ENCODE measurements at regions not wholly inside any gene's neighbourhood (a gene's known extent, or its start where the extent isn't known, plus 50 kb on each side); places are given as distances from the start of the nearest gene placed in this dataset.

DNA sequence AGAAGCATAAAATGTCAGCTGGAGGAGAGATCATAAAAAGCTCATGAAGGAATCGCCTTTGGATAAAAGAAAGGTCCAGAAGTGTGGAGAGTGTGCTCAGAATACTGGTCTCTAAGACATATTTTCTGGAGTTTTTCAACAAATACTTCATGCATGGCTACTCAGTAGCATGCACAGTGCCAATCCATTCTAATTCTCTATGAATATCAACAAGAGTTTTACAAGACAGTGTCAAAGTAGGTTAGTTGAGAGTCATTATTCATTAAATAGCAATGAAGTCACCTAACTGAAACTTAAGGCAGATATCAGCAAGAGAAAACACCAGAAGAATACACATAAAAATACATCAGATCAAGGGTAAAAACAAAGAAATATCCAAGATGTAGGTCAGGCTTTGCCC, 1243.2 kb upstream of the SLC10A2 start:
- H3K4me1 ChIP-seq (ENCODE audit: insufficient read depth, insufficient read length): no peaks in the 10 kb centered on the region

DNA sequence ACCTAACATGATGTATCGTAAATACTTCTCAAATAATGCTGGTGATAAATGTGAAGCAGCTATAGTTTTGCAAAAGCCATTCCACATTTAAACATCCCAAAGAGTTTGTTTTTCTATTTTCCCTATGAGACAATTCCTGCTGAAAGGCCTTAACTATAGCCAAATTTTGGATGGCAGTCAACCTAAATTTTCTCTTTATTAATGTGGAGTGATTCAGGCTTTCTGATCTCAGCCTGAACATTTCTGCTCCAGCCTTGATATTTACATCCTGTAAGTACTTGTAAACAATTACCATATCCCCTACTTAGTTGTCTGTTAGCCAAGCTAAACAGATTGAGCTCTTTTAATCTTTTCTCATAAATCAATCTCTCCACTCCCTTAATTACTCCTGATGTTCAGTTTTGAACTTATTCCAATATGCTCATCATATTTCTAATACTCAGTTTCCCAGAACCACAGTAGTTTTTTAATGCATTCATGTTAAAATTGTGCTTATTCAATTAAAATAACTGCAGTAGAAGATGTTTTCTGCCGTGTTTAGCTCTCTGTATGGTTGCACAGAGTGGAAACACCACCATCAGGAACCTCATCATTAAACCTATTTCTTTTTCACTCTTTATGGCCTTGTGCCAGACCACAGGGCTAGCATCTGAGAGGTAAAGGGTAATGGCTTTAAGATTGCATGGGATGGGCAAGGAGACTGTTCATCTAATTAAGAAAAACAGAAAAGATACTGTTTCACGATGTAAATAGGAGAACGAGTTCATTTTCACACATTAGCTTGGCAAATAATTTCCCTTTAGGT, 1235.2 kb upstream of the SLC10A2 start:
- no peak for TF ChIP-seq SUZ12 (IDR thresholded peaks at IDR 0.05; ENCODE audit: extremely low read depth, insufficient read depth, insufficient read length)
- no peak for TF ChIP-seq YY1 (IDR thresholded peaks at IDR 0.05; ENCODE audit: insufficient read depth, insufficient read length)
- TF ChIP-seq ZNF274 (IDR thresholded peaks at IDR 0.05; ENCODE audit: low read depth, low read length): no peak
- no peak for DNase-seq (ENCODE audit: low read depth, low spot score)
- Histone ChIP-seq H3K4me1 (ENCODE audit: insufficient read depth, insufficient read length) (no peaks in the 10 kb centered on the region), H3K9ac (ENCODE audit: insufficient read length, low read depth) (no peak overlapping the region), H3K36me3 (ENCODE audit: insufficient read depth, insufficient read length, low read length) (no peaks in the 10 kb centered on the region), H3K27me3 (ENCODE audit: insufficient read depth, insufficient read length) (no peaks in the 10 kb centered on the region), H3K4me3 (ENCODE audit: insufficient read length, low read depth) (no peak overlapping the region), H3K9me3 (ENCODE audit: insufficient read depth, low read length) (no peaks in the 10 kb centered on the region)

More for the DNA sequence above, 1243.2 kb upstream of the SLC10A2 start:
- H3K9me3 ChIP-seq (ENCODE audit: insufficient read depth, low read length): no peaks in the 10 kb centered on the region
- no peak for DNase-seq (ENCODE audit: low read depth, low spot score)
- H3K9ac ChIP-seq (ENCODE audit: insufficient read length, low read depth): no peak overlapping the region
- no peaks in the 10 kb centered on the region for H3K27me3 ChIP-seq (ENCODE audit: insufficient read depth, insufficient read length)
- H3K4me3 ChIP-seq (ENCODE audit: insufficient read length, low read depth): no peak overlapping the region
- TF ChIP-seq YY1 (IDR thresholded peaks at IDR 0.05; ENCODE audit: insufficient read depth, insufficient read length) (no peak), SUZ12 (IDR thresholded peaks at IDR 0.05; ENCODE audit: extremely low read depth, insufficient read depth, insufficient read length) (no peak), ZNF274 (IDR thresholded peaks at IDR 0.05; ENCODE audit: low read depth, low read length) (no peak)
- no peaks in the 10 kb centered on the region for H3K36me3 ChIP-seq (ENCODE audit: insufficient read depth, insufficient read length, low read length)

DNA sequence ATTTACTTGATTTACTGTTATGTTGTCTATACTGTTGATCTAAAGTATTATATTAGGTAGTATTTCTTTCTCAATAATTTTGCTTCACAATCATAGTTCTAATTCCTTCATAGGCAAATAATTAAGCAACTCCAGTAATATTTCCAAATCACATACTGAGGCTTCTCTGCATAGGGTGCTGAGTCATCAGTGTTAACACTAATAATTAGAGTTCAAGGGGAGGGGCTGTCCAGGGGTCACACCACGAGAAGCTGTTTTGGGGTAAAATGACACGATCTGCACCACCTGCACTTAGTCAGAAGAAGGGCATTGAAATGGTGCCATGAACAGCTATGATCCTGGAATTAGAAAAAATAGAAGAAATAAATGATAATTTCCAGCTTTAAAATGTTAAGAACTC, 1230.9 kb upstream of the SLC10A2 start:
- H3K36me3 ChIP-seq (ENCODE audit: insufficient read depth, insufficient read length, low read length): no peaks in the 10 kb centered on the region
- no peaks in the 10 kb centered on the region for H3K27me3 ChIP-seq (ENCODE audit: insufficient read depth, insufficient read length)
- H3K4me1 ChIP-seq (ENCODE audit: insufficient read depth, insufficient read length): no peaks in the 10 kb centered on the region
- TF ChIP-seq ZNF274 (IDR thresholded peaks at IDR 0.05; ENCODE audit: low read depth, low read length) (no peak), YY1 (IDR thresholded peaks at IDR 0.05; ENCODE audit: insufficient read depth, insufficient read length) (no peak), SUZ12 (IDR thresholded peaks at IDR 0.05; ENCODE audit: extremely low read depth, insufficient read depth, insufficient read length) (no peak)
- H3K4me3 ChIP-seq (ENCODE audit: insufficient read length, low read depth): no peak overlapping the region
- no peaks in the 10 kb centered on the region for H3K9me3 ChIP-seq (ENCODE audit: insufficient read depth, low read length)
- DNase-seq (ENCODE audit: low read depth, low spot score): no peak
- no peak overlapping the region for H3K9ac ChIP-seq (ENCODE audit: insufficient read length, low read depth)

DNA sequence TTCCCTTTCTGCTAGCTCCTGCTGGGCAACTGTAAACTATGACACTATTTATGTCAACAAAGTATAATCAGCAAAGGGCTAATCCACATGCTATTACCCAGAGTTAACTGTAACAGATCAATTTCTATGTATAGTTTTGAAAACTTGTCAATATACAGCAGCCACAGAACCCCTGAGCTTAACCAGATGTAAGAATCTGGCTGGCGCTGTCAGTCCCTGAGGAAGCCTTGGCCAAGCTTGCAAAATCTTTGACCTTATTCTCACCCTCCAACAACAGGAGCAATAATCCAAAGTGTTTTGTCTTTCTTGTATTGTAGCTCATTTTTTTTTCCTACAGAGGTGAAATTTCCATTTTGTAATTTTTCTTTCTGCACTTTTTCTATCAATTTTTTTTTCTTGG, 1230.1 kb upstream of the SLC10A2 start:
- no peaks in the 10 kb centered on the region for H3K27me3 ChIP-seq (ENCODE audit: insufficient read depth, insufficient read length)
- H3K9ac ChIP-seq (ENCODE audit: insufficient read length, low read depth): no peak overlapping the region
- no peaks in the 10 kb centered on the region for H3K36me3 ChIP-seq (ENCODE audit: insufficient read depth, insufficient read length, low read length)
- no peak for DNase-seq (ENCODE audit: low read depth, low spot score)
- H3K9me3 ChIP-seq (ENCODE audit: insufficient read depth, low read length): no peaks in the 10 kb centered on the region
- TF ChIP-seq ZNF274 (IDR thresholded peaks at IDR 0.05; ENCODE audit: low read depth, low read length): no peak
- no peak for TF ChIP-seq SUZ12 (IDR thresholded peaks at IDR 0.05; ENCODE audit: extremely low read depth, insufficient read depth, insufficient read length)
- H3K4me3 ChIP-seq (ENCODE audit: insufficient read length, low read depth): no peak overlapping the region
- no peaks in the 10 kb centered on the region for H3K4me1 ChIP-seq (ENCODE audit: insufficient read depth, insufficient read length)

DNA sequence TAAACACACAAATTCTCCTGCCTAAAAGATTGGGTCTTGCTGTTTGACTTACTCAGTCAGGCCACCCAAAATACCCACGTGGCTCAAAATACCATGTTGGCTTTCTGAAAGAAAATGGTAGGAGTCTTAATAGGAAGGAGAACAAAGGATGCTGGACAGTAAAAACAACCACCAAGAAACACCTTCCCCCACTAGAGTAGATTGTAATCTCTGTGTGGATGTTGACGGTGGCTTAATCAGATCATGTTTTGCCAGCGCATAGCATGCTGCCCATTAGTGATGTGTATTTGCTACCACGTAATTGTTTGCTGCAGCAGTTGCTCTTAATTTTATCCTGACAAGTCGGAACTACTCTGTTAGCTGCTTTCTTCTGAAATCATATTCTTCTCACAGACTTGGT, 1229.3 kb upstream of the SLC10A2 start:
- DNase-seq (ENCODE audit: low read depth, low spot score): no peak
- H3K27me3 ChIP-seq (ENCODE audit: insufficient read depth, insufficient read length): no peaks in the 10 kb centered on the region
- no peaks in the 10 kb centered on the region for H3K4me1 ChIP-seq (ENCODE audit: insufficient read depth, insufficient read length)
- no peak for TF ChIP-seq YY1 (IDR thresholded peaks at IDR 0.05; ENCODE audit: insufficient read depth, insufficient read length)
- TF ChIP-seq SUZ12 (IDR thresholded peaks at IDR 0.05; ENCODE audit: extremely low read depth, insufficient read depth, insufficient read length): no peak
- no peak for TF ChIP-seq ZNF274 (IDR thresholded peaks at IDR 0.05; ENCODE audit: low read depth, low read length)
- H3K4me3 ChIP-seq (ENCODE audit: insufficient read length, low read depth): no peak overlapping the region
- H3K9ac ChIP-seq (ENCODE audit: insufficient read length, low read depth): no peak overlapping the region
- H3K36me3 ChIP-seq (ENCODE audit: insufficient read depth, insufficient read length, low read length): no peaks in the 10 kb centered on the region
- H3K9me3 ChIP-seq (ENCODE audit: insufficient read depth, low read length): no peaks in the 10 kb centered on the region

DNA sequence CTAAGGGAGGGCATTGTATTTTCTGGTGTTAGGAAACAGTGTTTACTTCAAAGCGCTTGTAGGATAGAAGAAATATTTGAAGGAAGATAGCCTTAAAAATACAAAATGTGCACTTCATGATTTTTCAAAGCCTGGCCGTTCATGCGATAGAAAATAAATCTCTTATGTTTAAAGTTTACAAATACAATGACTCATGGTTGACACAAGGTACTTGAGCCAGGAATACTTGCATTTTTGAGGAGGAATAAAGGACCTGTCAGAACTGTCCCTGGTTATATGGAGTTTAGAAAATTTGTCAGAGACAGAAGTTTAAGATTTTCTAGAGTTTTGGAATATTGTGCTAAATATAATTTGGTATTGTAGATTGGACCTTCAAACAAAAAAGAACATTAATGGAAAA, 1223.2 kb upstream of the SLC10A2 start:
- no peaks in the 10 kb centered on the region for H3K27me3 ChIP-seq (ENCODE audit: insufficient read depth, insufficient read length)

DNA sequence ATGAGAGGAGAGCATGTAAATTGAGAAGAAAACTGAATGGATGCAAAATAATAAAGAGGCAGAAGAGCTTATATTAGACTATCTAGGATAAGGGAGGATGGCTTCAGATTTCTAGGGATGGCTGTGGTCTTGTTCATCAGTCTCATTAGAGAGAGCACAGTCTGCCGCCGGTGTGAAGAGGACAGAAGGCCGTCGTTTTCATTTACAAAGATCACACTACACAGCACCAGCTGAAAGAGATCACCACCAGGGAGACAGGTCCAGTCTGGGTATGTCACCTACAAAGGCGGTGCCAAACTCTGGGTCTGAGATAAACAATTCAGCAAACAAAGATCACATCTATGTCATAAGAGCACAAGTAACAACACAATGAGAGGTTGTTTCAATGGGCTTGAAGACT, 1222.3 kb upstream of the SLC10A2 start:
- Histone ChIP-seq H3K36me3 (ENCODE audit: insufficient read depth, insufficient read length, low read length) (no peaks in the 10 kb centered on the region), H3K9me3 (ENCODE audit: insufficient read depth, low read length) (no peaks in the 10 kb centered on the region), H3K27me3 (ENCODE audit: insufficient read depth, insufficient read length) (no peaks in the 10 kb centered on the region), H3K4me1 (ENCODE audit: insufficient read depth, insufficient read length) (no peaks in the 10 kb centered on the region), H3K9ac (ENCODE audit: insufficient read length, low read depth) (no peak overlapping the region), H3K4me3 (ENCODE audit: insufficient read length, low read depth) (no peak overlapping the region)
- TF ChIP-seq SUZ12 (IDR thresholded peaks at IDR 0.05; ENCODE audit: extremely low read depth, insufficient read depth, insufficient read length): no peak
- TF ChIP-seq YY1 (IDR thresholded peaks at IDR 0.05; ENCODE audit: insufficient read depth, insufficient read length): no peak
- no peak for TF ChIP-seq ZNF274 (IDR thresholded peaks at IDR 0.05; ENCODE audit: low read depth, low read length)
- DNase-seq (ENCODE audit: low read depth, low spot score): no peak

More for the DNA sequence above, 1223.2 kb upstream of the SLC10A2 start:
- Histone ChIP-seq H3K9me3 (ENCODE audit: insufficient read depth, low read length) (no peaks in the 10 kb centered on the region), H3K36me3 (ENCODE audit: insufficient read depth, insufficient read length, low read length) (no peaks in the 10 kb centered on the region), H3K4me3 (ENCODE audit: insufficient read length, low read depth) (no peak overlapping the region), H3K4me1 (ENCODE audit: insufficient read depth, insufficient read length) (no peaks in the 10 kb centered on the region), H3K9ac (ENCODE audit: insufficient read length, low read depth) (no peak overlapping the region)
- DNase-seq (ENCODE audit: low read depth, low spot score): no peak
- TF ChIP-seq YY1 (IDR thresholded peaks at IDR 0.05; ENCODE audit: insufficient read depth, insufficient read length) (no peak), SUZ12 (IDR thresholded peaks at IDR 0.05; ENCODE audit: extremely low read depth, insufficient read depth, insufficient read length) (no peak), ZNF274 (IDR thresholded peaks at IDR 0.05; ENCODE audit: low read depth, low read length) (no peak)
